Bronchial epithelial cell (primary cell): ENCODE measurements at regions not wholly inside any gene's neighbourhood (a gene's known extent, or its start where the extent isn't known, plus 50 kb on each side); places are given as distances from the start of the nearest gene placed in this dataset.
"Not testable (repeated sequence)": the region's sequence is repeated elsewhere in the genome, so short reads cannot be mapped to it uniquely, and the experiment has no call there.

ENCODE experiments used
- DNase-seq: peaks from one replicate; pipeline ENCODE4 v3.0.0-alpha.2; 2010; ENCODE audit warnings: low read depth
- FAIRE-seq: peaks from 2 replicates; lab custom pipeline; 2011; peaks lifted over from hg19 to GRCh38; lab: Jason Lieb, UNC
- H3K27me3 ChIP-seq: 2 replicates; pipeline ENCODE4 v1.5.1; 2011; ENCODE audit warnings: low read length; ENCODE audit not compliant: control insufficient read depth, insufficient read depth
- H3K36me3 ChIP-seq: 2 replicates; pipeline ENCODE4 v1.5.1; 2011; ENCODE audit warnings: low read length; ENCODE audit not compliant: control insufficient read depth, insufficient read depth
- H3K4me3 ChIP-seq: 2 replicates; pipeline ENCODE4 v1.5.1; 2011; ENCODE audit warnings: mild to moderate bottlenecking, low read depth, low read length, control low read depth

GRCh38 chr1:83481284-83481683, 517.6 kb downstream of the TTLL7 start:
- H3K27me3 ChIP-seq, H3K4me3 ChIP-seq, H3K36me3 ChIP-seq, DNase-seq: not testable (repeated sequence)
- peak; percentile 60 for FAIRE-seq

GRCh38 chr1:83479591-83480239, 519.2 kb downstream of the TTLL7 start:
- not testable (repeated sequence) for DNase-seq

GRCh38 chr1:83478127-83478526, 520.8 kb downstream of the TTLL7 start:
- DNase-seq, H3K27me3 ChIP-seq, H3K4me3 ChIP-seq, H3K36me3 ChIP-seq: not testable (repeated sequence)
- FAIRE-seq = peak; percentile 70

More at GRCh38 chr1:83479591-83480239, 519.2 kb downstream of the TTLL7 start:
- H3K27me3 ChIP-seq, H3K4me3 ChIP-seq, H3K36me3 ChIP-seq: not testable (repeated sequence)
- FAIRE-seq = peak; percentile 92

- H3K27me3 ChIP-seq, FAIRE-seq, H3K36me3 ChIP-seq, H3K4me3 ChIP-seq, DNase-seq: not testable (repeated sequence)
Measured at GRCh38 chr1:83476518-83476917, 522.4 kb downstream of the TTLL7 start.

- not testable (repeated sequence) for H3K36me3 ChIP-seq, FAIRE-seq, H3K27me3 ChIP-seq, DNase-seq, H3K4me3 ChIP-seq
Measured at GRCh38 chr1:83474946-83475345, 524.0 kb downstream of the TTLL7 start.

- not testable (repeated sequence) for FAIRE-seq, DNase-seq, H3K4me3 ChIP-seq, H3K36me3 ChIP-seq, H3K27me3 ChIP-seq
Measured at GRCh38 chr1:83473986-83474385, 524.9 kb downstream of the TTLL7 start.

GRCh38 chr1:83472066-83472465, 526.9 kb downstream of the TTLL7 start:
- H3K36me3 ChIP-seq, DNase-seq, H3K27me3 ChIP-seq, FAIRE-seq, H3K4me3 ChIP-seq: not testable (repeated sequence)

- not testable (repeated sequence) for DNase-seq
- FAIRE-seq = peak; percentile 98
Measured at GRCh38 chr1:83471272-83471671, 527.7 kb downstream of the TTLL7 start.

GRCh38 chr1:83468336-83468735, 530.6 kb downstream of the TTLL7 start:
- not testable (repeated sequence) for H3K27me3 ChIP-seq, H3K36me3 ChIP-seq, FAIRE-seq, H3K4me3 ChIP-seq, DNase-seq

More at GRCh38 chr1:83471272-83471671, 527.7 kb downstream of the TTLL7 start:
- H3K4me3 ChIP-seq, H3K36me3 ChIP-seq, H3K27me3 ChIP-seq: not testable (repeated sequence)

GRCh38 chr1:83457735-83458248, 541.1 kb downstream of the TTLL7 start:
- FAIRE-seq, H3K27me3 ChIP-seq, H3K36me3 ChIP-seq, H3K4me3 ChIP-seq, DNase-seq: not testable (repeated sequence)

GRCh38 chr1:83457281-83457680, 541.7 kb downstream of the TTLL7 start:
- DNase-seq, H3K4me3 ChIP-seq, H3K36me3 ChIP-seq, FAIRE-seq, H3K27me3 ChIP-seq: not testable (repeated sequence)

GRCh38 chr1:83455753-83456152, 543.2 kb downstream of the TTLL7 start:
- DNase-seq, H3K4me3 ChIP-seq, H3K36me3 ChIP-seq, FAIRE-seq, H3K27me3 ChIP-seq: not testable (repeated sequence)

GRCh38 chr1:83445873-83446272, 553.1 kb downstream of the TTLL7 start:
- not testable (repeated sequence) for DNase-seq, H3K4me3 ChIP-seq, H3K36me3 ChIP-seq, FAIRE-seq, H3K27me3 ChIP-seq

GRCh38 chr1:83442412-83442811, 556.5 kb downstream of the TTLL7 start:
- not testable (repeated sequence) for H3K4me3 ChIP-seq, FAIRE-seq, H3K36me3 ChIP-seq, H3K27me3 ChIP-seq, DNase-seq

- not testable (repeated sequence) for H3K27me3 ChIP-seq, H3K4me3 ChIP-seq, H3K36me3 ChIP-seq
- DNase-seq = peak; percentile 42
- peak; percentile 91 for FAIRE-seq
Measured at GRCh38 chr1:83440586-83440985, 558.3 kb downstream of the TTLL7 start.
